HG02642 (cell line): ENCODE measurements at regions not wholly inside any gene's neighbourhood (a gene's known extent, or its start where the extent isn't known, plus 50 kb on each side); places are given as distances from the start of the nearest gene placed in this dataset.

ENCODE experiments used
- ATAC-seq: cut with Tn5 transposase; IDR thresholded peaks from one replicate; pipeline ENCODE4 v1.9.1; 2021; ENCODE audit warnings: mild to moderate bottlenecking; ENCODE audit not compliant: unreplicated experiment, poor library complexity

DNA sequence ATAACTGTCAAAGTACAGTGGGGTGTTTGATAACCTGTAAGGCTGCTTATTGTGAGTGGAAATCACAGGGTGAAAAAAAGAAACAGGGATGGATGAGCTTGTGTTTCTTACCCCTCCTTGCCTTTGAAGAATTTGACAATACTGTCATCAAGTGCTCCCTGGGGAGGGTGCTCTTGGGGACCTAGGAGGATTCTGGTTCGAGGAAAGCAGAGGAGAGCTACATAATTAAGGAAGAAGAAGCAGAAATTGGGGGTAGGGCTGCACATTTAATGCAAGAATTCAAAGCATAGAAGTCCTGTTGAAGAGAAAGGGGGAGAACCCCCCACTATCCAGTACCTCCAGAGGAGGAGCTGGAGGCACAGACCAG lies 208.1 kb upstream of the PHYHIPL start:
- no peak for ATAC-seq

DNA sequence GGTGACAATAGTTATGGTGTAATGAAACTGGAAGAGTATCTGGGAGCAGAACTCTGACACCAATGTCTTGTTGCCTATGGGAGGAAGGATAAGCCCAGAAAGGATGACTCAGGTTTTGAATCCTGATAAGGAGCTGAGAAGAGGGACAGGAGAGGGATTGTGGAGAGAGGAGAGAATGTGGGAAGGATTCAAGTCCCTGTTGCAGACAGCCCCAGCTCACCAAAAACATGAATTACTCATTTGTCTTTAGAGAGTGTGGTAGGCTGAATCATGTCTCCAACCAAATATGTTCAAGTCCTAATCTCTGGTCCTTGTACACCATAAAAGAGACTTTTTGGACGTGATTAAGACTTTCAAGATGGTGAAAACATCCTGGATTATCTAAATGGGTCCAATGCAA lies 206.9 kb upstream of the PHYHIPL start:
- ATAC-seq: no peak

DNA sequence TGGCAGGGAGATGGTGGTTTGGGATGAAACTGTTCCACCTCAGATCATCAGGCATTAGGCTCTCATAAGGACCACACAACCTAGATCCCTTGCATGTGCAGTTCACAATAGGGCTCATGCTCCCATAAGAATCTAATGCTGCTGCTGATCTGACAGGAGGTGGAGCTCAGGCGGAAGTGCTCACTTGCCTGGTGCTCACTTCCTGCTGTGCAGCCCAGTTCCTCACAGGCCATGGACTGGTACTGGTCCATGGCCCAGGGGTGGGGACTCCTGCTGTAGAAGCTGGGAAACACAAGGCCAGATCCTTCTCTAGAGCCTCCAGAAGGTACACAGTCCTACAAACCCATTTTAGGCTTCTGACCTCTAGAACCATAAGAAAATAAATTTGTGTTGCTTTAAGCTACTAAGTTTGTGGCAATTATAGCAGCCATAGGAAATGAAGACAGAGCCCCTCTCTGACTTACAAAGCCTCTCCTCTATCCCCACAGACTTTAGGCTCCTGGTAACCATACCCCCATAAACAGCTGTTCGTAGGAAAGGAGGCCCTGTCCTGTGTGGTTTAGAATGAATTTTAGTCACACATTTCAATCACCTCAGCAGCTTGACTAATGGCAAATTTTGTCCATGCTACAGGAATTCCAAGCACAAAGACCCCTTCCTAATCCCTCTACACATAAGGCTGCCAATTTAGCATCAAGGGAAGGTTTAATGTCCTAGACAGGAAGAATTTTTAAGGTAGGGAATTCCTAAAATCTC lies 206.1 kb upstream of the PHYHIPL start:
- ATAC-seq: no peak

DNA sequence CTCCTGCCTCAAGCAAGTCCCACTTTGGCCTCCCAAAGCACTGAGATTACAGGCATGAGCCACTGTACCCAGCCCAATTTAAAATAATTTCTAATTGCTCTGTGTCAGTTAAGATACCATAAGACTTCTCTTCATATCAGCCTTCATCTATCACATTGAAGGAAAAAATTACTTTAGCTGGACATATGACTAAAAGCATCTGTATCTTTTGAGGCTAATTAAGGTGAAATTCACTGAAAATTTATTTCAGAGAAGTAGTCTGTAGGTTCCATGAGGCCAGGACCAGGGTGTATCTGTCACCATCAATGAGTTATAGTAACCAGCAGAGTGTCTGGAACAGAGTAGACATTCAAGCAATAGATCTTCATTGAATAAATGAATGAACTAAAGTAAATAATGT lies 205.2 kb upstream of the PHYHIPL start:
- no peak for ATAC-seq

DNA sequence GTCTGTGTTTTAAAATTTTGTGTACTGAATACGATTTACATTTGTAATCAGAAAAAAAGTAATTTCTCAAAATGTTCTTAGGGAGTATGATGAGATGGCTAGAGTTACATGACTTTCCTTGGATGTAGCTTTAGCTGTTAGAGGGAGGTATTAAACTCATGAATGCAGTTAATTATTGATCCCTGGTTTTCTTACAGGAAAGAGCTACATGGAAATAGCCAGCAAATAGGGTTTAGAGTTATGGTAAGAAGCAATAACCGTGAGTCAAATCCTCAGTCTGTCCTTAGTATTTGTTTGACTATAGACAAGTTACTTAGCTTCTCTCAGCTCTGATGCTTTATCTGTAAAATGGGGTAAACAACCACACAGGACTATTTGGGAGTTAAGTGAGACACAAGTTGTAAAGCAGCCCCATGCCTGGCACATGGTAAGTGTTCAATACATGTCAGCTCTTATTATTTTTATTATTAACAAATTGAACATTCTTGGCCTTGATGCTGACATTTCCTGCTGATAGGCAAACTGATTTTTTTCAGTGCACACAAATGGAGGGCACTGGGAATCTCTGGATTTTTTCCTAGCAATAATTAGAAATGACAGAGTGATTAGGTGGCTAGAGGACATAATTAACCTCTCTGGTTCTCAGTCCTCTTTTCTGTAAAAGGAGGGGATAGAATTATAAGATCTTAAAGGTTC lies 204.5 kb upstream of the PHYHIPL start:
- ATAC-seq: no peak

DNA sequence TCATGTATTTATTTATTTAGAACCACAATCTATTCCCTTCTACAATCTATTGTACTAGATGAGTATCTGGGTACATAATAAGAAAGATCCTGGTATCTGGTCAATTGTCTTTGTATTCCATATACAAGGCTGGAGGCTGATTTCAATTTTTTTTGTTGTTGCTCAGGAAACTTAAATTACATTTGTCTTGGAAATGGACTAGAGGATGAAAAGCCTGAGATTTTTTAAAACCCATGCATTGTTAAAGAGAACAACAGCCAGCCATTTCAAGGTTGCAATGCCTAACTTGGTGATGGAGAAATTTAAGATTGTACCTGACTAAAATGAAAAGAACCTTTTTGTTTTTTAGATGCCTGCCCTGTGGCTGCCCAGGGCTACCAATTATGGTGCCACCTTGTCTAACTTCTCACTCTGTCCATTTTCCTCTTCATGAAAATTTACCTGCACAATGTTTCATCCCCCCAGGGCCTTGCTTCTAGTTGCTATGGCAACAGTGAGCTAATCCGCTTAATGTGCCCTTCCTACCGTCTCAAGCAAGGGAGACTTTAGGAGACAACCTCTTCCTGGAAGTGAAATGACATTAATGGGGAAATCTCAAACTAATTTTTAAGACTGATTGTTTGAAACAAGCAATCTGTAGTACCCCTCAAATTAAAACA lies 203.7 kb upstream of the PHYHIPL start:
- ATAC-seq: no peak

DNA sequence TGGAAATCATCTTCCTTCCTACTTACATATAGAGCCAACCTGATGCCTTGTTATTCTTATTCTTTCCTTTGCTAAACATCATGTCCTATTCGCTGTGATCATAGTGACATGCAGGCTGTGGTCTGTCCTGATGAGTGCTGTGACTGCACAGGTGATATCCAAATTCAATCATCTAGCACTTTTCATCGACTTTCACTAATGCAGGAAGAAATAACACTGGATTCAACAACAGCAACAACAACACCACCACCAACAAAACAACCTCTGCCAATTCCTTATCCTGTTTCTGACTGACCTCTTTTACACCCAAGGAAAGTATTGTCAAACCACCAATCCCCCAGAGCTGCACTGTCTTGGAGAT lies 203.2 kb upstream of the PHYHIPL start:
- no peak for ATAC-seq

DNA sequence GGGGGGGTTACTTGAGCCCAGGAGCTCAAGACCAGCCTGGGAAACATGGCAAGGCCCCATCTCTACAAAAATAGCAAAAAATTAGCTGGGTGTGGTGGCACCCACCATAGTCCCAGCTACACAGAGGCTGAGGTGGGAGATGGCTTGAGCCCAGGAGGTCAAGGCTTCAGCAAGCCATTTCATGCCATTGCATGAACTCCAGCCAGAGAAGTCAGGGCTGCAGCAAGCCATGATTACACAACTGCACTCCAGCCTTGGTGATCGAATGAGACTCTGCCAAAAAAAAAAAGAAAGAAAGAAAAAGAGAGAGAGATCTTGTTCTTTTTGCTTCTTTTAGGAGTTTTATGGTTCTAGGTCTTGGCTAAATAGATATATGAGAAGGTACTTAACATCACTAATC lies 200.2 kb upstream of the PHYHIPL start:
- no peak for ATAC-seq

DNA sequence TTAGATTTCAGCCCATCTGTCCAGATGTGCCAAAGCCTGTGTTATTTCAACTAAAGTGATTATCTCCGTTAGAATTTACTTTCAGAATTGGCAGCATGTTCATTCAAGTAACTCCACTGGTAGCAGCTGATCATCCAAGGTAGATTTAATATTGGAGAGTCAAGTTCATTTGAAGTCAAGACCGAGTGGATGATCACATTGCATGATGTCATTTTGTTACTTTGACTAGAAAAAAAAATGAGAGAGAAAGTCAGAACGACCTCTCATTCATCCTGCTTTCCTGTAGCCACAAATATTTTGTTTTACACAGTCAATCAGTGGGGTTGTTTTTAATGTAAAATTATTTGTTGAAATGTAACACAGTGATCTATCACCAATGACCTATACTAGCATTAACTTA lies 196.7 kb upstream of the PHYHIPL start:
- no peak for ATAC-seq

DNA sequence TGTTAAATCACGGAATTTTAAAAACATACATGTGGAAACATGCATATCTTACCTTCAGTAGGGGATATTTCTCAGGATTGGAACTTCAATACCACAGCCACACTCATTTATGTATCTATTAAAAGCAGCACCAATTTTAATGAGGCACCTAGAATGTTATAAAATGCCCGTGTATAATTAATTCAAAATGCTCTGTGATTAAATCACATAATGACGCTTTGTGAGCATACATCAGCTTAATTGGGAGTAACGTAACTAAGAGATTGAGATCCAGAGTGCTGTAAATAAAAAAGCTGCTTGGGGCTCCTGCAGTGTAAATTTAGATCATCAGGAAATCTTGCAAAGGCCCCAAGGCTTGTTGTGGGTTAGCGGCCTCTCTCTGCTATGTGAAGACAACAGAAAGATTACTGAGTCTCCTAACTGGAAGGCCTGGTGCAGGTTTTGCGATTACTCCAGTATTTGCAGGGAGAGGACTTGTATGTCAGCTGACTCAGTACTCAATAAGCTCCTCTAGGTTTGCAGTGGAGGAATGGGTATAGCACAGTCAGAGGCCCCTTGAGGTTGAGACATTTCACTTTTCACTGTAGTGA lies 195.5 kb upstream of the PHYHIPL start:
- ATAC-seq: no peak

DNA sequence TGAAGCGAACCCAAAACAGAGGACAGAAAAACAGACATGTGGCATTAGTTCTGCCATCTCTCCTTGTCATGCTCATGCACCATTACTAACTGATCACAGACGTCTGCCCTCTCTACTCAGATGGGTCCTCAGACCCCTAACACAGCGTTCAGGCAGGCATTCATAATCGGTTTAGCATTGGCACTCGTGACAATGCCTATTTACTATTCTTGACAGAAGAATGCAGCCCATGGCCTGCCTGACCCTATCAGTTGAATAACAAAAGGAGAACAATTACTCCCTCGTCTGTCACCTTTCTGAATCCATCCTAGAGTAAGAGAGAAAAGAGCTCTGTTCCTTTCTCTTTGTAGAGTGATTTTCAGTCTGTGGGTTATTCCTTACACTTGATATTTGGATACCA lies 194.6 kb upstream of the PHYHIPL start:
- no peak for ATAC-seq

DNA sequence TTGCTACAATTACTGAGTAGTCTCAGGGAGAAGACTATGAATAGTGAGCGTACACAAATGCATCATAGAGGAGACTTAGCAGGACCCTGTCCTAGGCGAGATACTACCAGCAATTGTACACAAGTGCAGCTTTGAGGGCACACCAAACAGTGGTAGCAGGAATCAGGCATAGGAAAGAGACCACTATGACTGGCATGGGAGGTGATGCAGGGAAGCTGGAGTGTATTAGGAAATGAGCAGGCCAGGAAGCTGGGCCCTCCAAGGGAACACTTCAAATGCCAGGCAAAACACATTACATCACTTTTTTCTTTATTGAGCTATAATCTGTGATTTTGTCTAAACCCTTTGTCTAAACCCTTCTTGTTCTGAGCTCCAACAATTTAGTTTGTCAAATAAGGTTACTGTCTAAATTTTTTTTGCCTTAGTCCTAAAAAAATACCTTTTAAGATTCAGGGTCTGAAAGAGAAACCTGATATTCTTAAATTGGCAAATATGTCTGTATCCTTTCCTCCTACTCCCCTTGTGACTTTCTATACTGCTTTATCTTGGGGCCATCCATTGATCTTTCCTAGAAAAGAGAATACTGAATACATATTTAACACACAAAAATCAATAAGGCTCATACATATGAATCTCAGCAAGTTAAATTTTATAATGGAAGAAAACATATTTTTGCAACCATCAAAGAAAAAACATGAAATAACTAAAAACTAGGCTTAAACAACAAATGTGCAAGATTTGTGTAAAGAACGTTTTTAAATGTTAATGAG lies 193.8 kb upstream of the PHYHIPL start:
- no peak for ATAC-seq

DNA sequence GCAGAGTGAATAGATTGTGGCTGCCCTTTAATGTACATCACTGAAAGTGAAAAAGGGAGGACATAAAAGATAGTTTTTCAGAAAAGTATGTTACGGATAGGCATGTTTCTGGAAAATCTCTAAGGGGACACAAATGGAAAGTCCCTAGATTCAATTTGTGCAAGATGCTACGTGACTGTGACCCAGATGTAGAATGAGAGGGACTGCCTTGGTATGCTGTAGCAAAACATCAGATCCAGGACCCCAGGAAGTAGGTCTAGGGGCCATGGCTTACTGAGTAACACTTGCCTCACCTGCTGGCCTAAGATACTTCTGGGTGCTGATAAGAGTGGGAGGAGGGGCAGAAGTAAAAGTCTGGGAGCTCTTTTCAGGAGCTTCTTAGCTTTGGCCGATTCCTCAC lies 191.2 kb upstream of the PHYHIPL start:
- ATAC-seq: no peak

DNA sequence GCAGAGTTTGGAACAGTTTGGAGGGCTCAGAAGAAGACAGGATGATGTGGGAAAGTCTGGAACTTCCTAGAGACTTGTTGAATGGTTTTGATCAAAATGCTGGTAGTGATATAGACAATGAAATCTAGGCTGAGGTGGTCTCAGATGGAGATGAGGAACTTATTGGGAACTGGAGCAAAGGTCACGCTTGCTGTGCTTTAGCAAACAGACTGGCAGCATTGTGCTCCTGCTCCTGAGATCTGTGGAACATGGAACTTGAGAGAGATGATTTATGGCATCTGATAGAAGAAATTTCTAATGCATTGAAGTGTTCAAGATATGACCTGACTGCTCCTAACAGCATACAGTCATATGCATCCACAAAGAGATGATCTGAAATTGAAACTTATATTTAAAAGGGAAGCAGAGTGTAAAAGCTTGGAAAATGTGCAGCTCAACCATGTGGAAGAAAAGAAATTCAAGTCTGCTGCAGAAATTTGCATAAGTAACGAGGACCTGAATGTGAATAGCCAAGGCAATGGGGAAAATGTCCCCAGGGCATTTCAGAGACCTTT lies 186.9 kb upstream of the PHYHIPL start:
- no peak for ATAC-seq

DNA sequence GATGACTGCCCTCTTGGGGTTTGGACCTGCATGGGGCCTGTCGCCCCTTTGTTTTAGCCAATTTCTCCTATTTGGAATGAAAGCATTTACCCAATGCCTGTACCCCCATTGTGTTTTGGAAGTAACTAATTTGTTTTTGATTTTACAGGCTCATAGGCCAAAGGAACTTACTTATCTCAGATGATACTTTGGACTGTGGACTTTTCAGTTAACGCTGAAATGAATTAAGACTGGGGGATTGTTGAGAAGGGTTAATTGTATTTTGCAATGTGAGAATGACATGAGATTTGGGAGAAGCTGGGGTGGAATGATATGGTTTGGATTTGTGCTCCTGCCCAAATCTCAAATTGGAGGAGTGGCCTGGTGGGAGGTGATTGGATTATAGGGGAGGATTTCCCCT lies 185.8 kb upstream of the PHYHIPL start:
- ATAC-seq: no peak

DNA sequence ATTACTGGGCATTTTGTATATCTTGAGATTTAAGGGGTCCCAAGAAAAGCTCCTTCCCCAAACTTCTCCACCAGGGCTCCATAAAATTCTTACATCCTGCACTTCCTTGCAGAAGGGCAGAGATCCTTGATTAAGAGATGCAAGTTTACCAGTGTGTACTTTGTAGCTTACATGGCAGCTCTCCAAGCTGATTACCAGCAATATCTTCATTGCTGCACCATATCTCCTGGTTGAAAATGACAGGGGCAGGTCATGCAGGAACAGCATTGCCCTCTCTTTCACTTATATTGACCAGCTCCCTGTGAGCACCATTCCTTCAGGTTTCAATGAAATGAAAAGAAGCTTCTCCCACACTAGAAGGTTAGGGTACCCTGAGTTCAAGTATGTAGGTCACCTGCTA lies 184.6 kb upstream of the PHYHIPL start:
- ATAC-seq: no peak

DNA sequence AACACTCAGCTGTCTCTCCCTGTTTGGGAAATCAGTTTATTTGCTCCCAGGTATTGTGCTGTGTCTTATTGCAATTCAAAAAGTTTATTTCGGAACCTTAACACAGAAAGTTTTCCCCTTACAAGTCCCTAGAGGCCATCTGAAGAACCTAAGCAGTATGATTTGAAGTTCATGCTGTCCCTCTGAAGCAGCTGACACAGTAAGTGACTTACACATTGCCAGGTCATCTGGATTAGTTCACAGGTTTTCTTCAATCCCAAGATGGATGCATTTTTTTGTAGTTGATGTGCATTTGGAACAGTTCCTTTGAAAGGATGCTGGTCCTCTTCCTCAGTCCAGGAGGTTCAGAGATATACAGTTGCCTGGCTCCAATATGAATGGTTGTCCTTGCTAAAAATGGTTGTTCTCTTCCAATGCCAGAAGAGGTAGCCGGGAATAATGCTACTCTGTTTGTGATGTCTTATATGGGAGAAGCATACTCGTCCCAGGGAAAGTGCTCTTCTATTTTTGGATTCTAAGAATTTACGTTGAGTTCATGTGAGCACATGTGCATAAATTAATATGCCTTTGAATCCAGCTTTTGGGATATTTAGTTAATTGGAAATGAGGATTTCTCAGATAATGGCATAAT lies 183.5 kb upstream of the PHYHIPL start:
- no peak for ATAC-seq

DNA sequence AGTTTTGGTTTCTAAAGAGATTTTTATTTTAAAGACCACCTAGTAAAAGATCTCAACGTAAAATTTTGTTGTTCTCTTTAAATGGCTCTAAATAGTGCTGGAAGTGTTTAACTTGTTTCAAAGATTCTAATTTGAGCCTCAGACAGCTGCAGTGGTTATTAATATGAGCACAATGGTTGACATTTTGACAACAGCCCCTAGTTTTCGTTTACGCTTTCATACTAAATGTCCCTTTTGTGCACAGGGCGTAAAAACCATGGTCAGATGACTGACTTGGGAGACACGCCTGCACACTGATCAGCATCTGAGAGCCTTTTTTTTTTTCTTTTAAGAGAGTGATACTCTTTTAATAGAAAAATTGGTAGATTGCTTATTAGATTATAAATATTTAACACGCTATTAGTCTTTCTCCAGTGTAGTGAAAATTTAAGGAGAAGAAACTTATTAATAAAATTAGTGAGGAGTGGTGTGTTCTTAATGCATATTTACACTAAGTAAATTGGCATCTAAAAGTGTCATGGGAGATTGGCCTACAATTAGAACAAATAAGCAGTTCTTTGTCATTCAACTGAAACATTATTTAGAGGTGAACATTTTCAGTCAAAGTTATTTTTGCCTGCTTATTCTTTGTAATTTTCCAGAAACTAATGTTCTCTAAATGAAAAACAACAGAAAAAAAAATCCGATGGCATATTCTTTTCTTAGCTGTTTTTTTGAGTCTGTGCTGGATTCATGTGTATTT lies 182.8 kb upstream of the PHYHIPL start:
- peak; percentile 76 for ATAC-seq
